ENCODE measurements at regions not wholly inside any gene's neighbourhood (a gene's known extent, or its start where the extent isn't known, plus 50 kb on each side); places are given as distances from the start of the nearest gene placed in this dataset.

GRCh38 chr5:68463606-68464005 lies 248.1 kb downstream of the PIK3R1 start:
- TF ChIP-seq FOXP2 (optimal IDR thresholded peaks at IDR 0.05; ENCODE audit: control extremely low read depth, extremely low read length, insufficient read depth) (no peak), EZH2 (IDR thresholded peaks at IDR 0.05) (no peak), POLR2AphosphoS5 (IDR thresholded peaks at IDR 0.05; ENCODE audit: borderline replicate concordance, low read depth, low read length) (no peak)
